A549 (cell line): ENCODE measurements at regions not wholly inside any gene's neighbourhood (a gene's known extent, or its start where the extent isn't known, plus 50 kb on each side); places are given as distances from the start of the nearest gene placed in this dataset.
"Not testable (repeated sequence)": the region's sequence is repeated elsewhere in the genome, so short reads cannot be mapped to it uniquely, and the experiment has no call there.

Experiments used
- ATAC-seq, 2 experiments: fragments of 200-7000 bp in 1 of 2; fragments of >200 bp in 1 of 2; cut with Nextera tagmentation in 1 of 2; cut with Tn5 transposase in 1 of 2; 3 replicates each; pipeline versions ENCODE4 v1.8.0 to v1.9.1; 2018 to 2020; ENCODE audit warnings: mild to moderate bottlenecking in 1 of 2, moderate library complexity in 1 of 2
- CTCF ChIA-PET: fragments of 300-600 bp; sonication (Branson Sonifier 250); formaldehyde crosslinking; extraction: SDS; loops from one replicate; lab custom pipeline; 2021; ENCODE audit warnings: antibody characterized with exemption, inconsistent platforms; lab: Yijun Ruan, JAX
- POLR2A ChIA-PET: fragments of 350-600 bp; formaldehyde crosslinking; extraction: SDS; loops from one replicate; lab custom pipeline; 2021; ENCODE audit warnings: antibody characterized with exemption, inconsistent platforms; lab: Yijun Ruan, JAX
- DNase-seq, 2 experiments: peaks; one replicate each; pipeline versions ENCODE4 v3.0.0 to v3.0.0-alpha.2; 2011 to 2016; ENCODE audit warnings: low read depth in 1 of 2, low spot score in 1 of 2
- FAIRE-seq: peaks from 2 replicates; lab custom pipeline; 2011; peaks lifted over from hg19 to GRCh38; lab: Jason Lieb, UNC
- H3K27ac ChIP-seq, 2 experiments: fragments of >200 bp; sonication (Bioruptor Twin); formaldehyde crosslinking; 3 replicates each; pipeline ENCODE4 v1.5.1; 2016 to 2017
- H3K4me1 ChIP-seq: fragments of >200 bp; sonication (Bioruptor Twin); formaldehyde crosslinking; 3 replicates; pipeline ENCODE4 v1.6.1; 2016
- H3K4me2 ChIP-seq: fragments of >200 bp; sonication (Bioruptor Twin); formaldehyde crosslinking; 3 replicates; pipeline ENCODE4 v1.6.1; 2016
- H3K4me3 ChIP-seq: fragments of >200 bp; sonication (Bioruptor Twin); formaldehyde crosslinking; 3 replicates; pipeline ENCODE4 v1.5.1; 2016
- H3K9me3 ChIP-seq: fragments of >200 bp; sonication (Bioruptor Twin); formaldehyde crosslinking; 3 replicates; pipeline ENCODE4 v1.6.1; 2016
- BHLHE40 ChIP-seq: IDR thresholded peaks from 2 replicates; pipeline ENCODE4 v1.6.1; 2012; ENCODE audit warnings: low read depth, low read length, inconsistent platforms
- CHD4 ChIP-seq: fragments of 200-600 bp; sonication (generic); IDR thresholded peaks from 2 replicates; pipeline ENCODE4 v1.6.1; 2016; ENCODE audit warnings: antibody characterized with exemption, mild to moderate bottlenecking, borderline replicate concordance
- EHF ChIP-seq: fragments of 250-450 bp; sonication (Bioruptor Pico); IDR thresholded peaks from 2 replicates; pipeline ENCODE4 v1.5.0; 2020; ENCODE audit warnings: mild to moderate bottlenecking
- FOSB ChIP-seq: fragments of 250-450 bp; sonication (Bioruptor Pico); IDR thresholded peaks from 2 replicates; pipeline ENCODE4 v1.5.0; 2020; ENCODE audit warnings: mild to moderate bottlenecking, moderate library complexity
- HEYL ChIP-seq: fragments of 250-450 bp; sonication (Bioruptor Pico); IDR thresholded peaks from 2 replicates; pipeline ENCODE4 v1.8.0; 2021; ENCODE audit warnings: mild to moderate bottlenecking, moderate library complexity
- HOXA7 ChIP-seq: fragments of 250-450 bp; sonication (Bioruptor Pico); IDR thresholded peaks from 2 replicates; pipeline ENCODE4 v1.5.0; 2020; ENCODE audit warnings: mild to moderate bottlenecking, moderate library complexity
- HOXB5 ChIP-seq: fragments of 250-450 bp; sonication (Bioruptor Pico); IDR thresholded peaks from 2 replicates; pipeline ENCODE4 v1.5.0; 2020; ENCODE audit warnings: mild to moderate bottlenecking, moderate library complexity
- JUN ChIP-seq, 2 experiments: fragments of >200 bp; sonication (Bioruptor Twin); formaldehyde crosslinking; IDR thresholded peaks; 2 replicates in 1 of 2; 3 replicates in 1 of 2; pipeline ENCODE4 v1.6.1; 2016 to 2017
- KDM1A ChIP-seq: fragments of 200-600 bp; sonication (generic); IDR thresholded peaks from 2 replicates; pipeline ENCODE4 v1.6.1; 2016; ENCODE audit warnings: low read depth, mild to moderate bottlenecking
- NPAS2 ChIP-seq: fragments of 250-450 bp; sonication (Bioruptor Pico); IDR thresholded peaks from 2 replicates; pipeline ENCODE4 v1.8.0; 2022; ENCODE audit warnings: mild to moderate bottlenecking, moderate library complexity, borderline replicate concordance
- NR3C1 ChIP-seq: fragments of >200 bp; sonication (Bioruptor Twin); formaldehyde crosslinking; IDR thresholded peaks from 3 replicates; pipeline ENCODE4 v1.6.1; 2017
- RARB ChIP-seq: fragments of 250-450 bp; sonication (Bioruptor Pico); IDR thresholded peaks from 2 replicates; pipeline ENCODE4 v1.8.0; 2021; ENCODE audit warnings: mild to moderate bottlenecking, moderate library complexity
- RFX5 ChIP-seq: fragments of 450-650 bp; IDR thresholded peaks from 2 replicates; pipeline ENCODE4 v1.7.1; 2014; ENCODE audit warnings: antibody characterized with exemption, mild to moderate bottlenecking, moderate library complexity
- RNF2 ChIP-seq: fragments of 200-600 bp; sonication (generic); IDR thresholded peaks from 2 replicates; pipeline ENCODE4 v1.6.1; 2016; ENCODE audit warnings: low read depth, mild to moderate bottlenecking, antibody characterized with exemption, moderate library complexity, borderline replicate concordance
- SMC3 ChIP-seq: fragments of >200 bp; sonication (Bioruptor Twin); formaldehyde crosslinking; IDR thresholded peaks from 3 replicates; pipeline ENCODE4 v1.6.1; 2018; ENCODE audit warnings: inconsistent platforms
- WGBS: methylation state at CpG from one replicate; pipeline ENCODE4 v1.1.6; 2017; ENCODE audit errors: missing lambda C conversion rate; 5-methylcytosine and 5-hydroxymethylcytosine counted together
- TF ChIP-seq, protein P1 (sequence below): IDR thresholded peaks from 2 replicates; pipeline ENCODE4 v1.6.1; 2012
- TF ChIP-seq, protein P2 (sequence below): fragments of 200-600 bp; sonication (generic); IDR thresholded peaks from 2 replicates; pipeline ENCODE4 v1.6.1; 2016; ENCODE audit warnings: antibody characterized with exemption, mild to moderate bottlenecking, moderate library complexity
- TF ChIP-seq, protein P3 (sequence below): IDR thresholded peaks from 2 replicates; pipeline ENCODE4 v1.6.1; 2012
- TF ChIP-seq, protein P4 (sequence below): IDR thresholded peaks from 2 replicates; pipeline ENCODE4 v1.6.1; 2012; ENCODE audit warnings: low read depth, borderline replicate concordance
- TF ChIP-seq, protein P5 (sequence below): fragments of 150-350 bp; IDR thresholded peaks from 2 replicates; pipeline ENCODE4 v1.6.1; 2014; ENCODE audit warnings: low read depth, mild to moderate bottlenecking, low read length

DNA sequence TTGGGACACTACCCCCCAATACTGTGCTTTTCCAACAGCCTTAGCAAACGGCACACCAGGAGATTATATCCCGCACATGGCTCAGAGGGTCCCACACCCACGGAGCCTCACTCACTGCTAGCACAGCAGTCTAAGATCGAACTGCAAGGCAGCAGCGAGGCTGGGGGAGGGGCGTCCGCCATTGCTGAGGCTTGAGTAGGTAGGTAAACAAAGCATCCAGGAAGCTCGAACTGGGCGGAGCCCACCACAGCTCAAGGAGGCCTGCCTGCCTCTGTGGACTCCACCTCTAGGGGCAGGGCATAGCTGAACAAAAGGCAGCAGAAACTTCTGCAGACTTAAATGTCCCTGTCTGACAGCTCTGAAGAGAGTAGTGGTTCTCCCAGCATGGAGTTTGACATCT, 447.3 kb upstream of the RAB6C start:
- H3K9me3 ChIP-seq, ATAC-seq, POLR2A ChIA-PET, H3K27ac ChIP-seq, FAIRE-seq, H3K4me1 ChIP-seq, DNase-seq, CTCF ChIA-PET, H3K4me2 ChIP-seq, H3K4me3 ChIP-seq: not testable (repeated sequence)
- WGBS: 0% methylated on average over 2 of the region's 9 CpGs

DNA sequence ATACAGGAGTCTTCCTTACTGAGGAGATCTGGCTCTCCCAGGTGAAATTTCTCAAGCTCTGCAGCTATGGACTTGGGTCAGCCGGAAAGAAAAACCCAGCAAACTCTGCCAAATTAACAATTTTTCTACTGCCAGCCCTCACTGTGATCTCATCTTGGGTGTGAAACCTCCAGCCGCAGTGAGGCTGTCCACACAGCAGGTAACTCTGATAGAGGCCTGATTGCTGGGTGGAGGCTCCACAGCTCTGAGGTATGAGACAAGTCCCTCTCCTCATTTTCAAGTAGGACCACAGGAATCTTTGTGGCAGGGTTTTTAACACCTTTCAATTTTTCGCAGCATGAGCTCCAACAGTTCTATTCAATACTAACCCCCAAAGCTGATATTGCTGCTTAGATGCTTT, 430.6 kb upstream of the RAB6C start:
- TF ChIP-seq HOXB5 (CRISPR knock-in tag): no peak
- TF ChIP-seq JUN (IDR thresholded peaks at IDR 0.05): no peak
- TF ChIP-seq KDM1A: no peak
- TF ChIP-seq, protein P1, sequence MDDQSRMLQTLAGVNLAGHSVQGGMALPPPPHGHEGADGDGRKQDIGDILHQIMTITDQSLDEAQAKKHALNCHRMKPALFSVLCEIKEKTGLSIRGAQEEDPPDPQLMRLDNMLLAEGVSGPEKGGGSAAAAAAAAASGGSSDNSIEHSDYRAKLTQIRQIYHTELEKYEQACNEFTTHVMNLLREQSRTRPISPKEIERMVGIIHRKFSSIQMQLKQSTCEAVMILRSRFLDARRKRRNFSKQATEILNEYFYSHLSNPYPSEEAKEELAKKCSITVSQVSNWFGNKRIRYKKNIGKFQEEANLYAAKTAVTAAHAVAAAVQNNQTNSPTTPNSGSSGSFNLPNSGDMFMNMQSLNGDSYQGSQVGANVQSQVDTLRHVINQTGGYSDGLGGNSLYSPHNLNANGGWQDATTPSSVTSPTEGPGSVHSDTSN: no peak
- no peak for TF ChIP-seq CHD4
- no peak for TF ChIP-seq HOXA7 (CRISPR knock-in tag)
- TF ChIP-seq EHF: no peak
- no peak for TF ChIP-seq NPAS2
- TF ChIP-seq BHLHE40: no peak
- TF ChIP-seq, protein P2, sequence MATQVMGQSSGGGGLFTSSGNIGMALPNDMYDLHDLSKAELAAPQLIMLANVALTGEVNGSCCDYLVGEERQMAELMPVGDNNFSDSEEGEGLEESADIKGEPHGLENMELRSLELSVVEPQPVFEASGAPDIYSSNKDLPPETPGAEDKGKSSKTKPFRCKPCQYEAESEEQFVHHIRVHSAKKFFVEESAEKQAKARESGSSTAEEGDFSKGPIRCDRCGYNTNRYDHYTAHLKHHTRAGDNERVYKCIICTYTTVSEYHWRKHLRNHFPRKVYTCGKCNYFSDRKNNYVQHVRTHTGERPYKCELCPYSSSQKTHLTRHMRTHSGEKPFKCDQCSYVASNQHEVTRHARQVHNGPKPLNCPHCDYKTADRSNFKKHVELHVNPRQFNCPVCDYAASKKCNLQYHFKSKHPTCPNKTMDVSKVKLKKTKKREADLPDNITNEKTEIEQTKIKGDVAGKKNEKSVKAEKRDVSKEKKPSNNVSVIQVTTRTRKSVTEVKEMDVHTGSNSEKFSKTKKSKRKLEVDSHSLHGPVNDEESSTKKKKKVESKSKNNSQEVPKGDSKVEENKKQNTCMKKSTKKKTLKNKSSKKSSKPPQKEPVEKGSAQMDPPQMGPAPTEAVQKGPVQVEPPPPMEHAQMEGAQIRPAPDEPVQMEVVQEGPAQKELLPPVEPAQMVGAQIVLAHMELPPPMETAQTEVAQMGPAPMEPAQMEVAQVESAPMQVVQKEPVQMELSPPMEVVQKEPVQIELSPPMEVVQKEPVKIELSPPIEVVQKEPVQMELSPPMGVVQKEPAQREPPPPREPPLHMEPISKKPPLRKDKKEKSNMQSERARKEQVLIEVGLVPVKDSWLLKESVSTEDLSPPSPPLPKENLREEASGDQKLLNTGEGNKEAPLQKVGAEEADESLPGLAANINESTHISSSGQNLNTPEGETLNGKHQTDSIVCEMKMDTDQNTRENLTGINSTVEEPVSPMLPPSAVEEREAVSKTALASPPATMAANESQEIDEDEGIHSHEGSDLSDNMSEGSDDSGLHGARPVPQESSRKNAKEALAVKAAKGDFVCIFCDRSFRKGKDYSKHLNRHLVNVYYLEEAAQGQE: no peak
- no peak for TF ChIP-seq FOSB (CRISPR knock-in tag)
- no peak for TF ChIP-seq RARB (CRISPR knock-in tag)
- no peak for TF ChIP-seq RNF2
- TF ChIP-seq, protein P3, sequence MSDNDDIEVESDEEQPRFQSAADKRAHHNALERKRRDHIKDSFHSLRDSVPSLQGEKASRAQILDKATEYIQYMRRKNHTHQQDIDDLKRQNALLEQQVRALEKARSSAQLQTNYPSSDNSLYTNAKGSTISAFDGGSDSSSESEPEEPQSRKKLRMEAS: no peak
- TF ChIP-seq, protein P4, sequence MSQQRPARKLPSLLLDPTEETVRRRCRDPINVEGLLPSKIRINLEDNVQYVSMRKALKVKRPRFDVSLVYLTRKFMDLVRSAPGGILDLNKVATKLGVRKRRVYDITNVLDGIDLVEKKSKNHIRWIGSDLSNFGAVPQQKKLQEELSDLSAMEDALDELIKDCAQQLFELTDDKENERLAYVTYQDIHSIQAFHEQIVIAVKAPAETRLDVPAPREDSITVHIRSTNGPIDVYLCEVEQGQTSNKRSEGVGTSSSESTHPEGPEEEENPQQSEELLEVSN: no peak
- TF ChIP-seq RFX5: no peak
- TF ChIP-seq, protein P5, sequence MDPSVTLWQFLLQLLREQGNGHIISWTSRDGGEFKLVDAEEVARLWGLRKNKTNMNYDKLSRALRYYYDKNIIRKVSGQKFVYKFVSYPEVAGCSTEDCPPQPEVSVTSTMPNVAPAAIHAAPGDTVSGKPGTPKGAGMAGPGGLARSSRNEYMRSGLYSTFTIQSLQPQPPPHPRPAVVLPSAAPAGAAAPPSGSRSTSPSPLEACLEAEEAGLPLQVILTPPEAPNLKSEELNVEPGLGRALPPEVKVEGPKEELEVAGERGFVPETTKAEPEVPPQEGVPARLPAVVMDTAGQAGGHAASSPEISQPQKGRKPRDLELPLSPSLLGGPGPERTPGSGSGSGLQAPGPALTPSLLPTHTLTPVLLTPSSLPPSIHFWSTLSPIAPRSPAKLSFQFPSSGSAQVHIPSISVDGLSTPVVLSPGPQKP: no peak
- no peak for TF ChIP-seq HEYL (CRISPR knock-in tag)
- no peak for TF ChIP-seq NR3C1
- no peak for TF ChIP-seq SMC3
- Histone ChIP-seq H3K4me3 (no peak overlapping the region), H3K27ac (no peak overlapping the region), H3K9me3 (no peaks in the 10 kb centered on the region), H3K4me2 (no peak overlapping the region), H3K4me1 (no peaks in the 10 kb centered on the region)
- ATAC-seq: no peak
- DNase-seq: no peak
- CTCF ChIA-PET: interaction anchor here (0.9 kb wide), 1 partner anchor 100 kb away, joined by 3 read pairs; no protein-coding TSS in a partner anchor
- WGBS: 0% methylated on average over 3 of the region's 3 CpGs
- POLR2A ChIA-PET: no interaction called here
- no peak for FAIRE-seq
